ENCODE measurements at regions not wholly inside any gene's neighbourhood (a gene's known extent, or its start where the extent isn't known, plus 50 kb on each side); places are given as distances from the start of the nearest gene placed in this dataset.

- TF ChIP-seq SUZ12 (IDR thresholded peaks at IDR 0.05; ENCODE audit: extremely low read depth, insufficient read depth, insufficient read length) = no peak
- no peak for TF ChIP-seq YY1 (IDR thresholded peaks at IDR 0.05; ENCODE audit: insufficient read depth, insufficient read length)
- TF ChIP-seq ZNF274 (IDR thresholded peaks at IDR 0.05; ENCODE audit: low read depth, low read length) = no peak
These were observed 136.9 kb upstream of the SYT13 start for GRCh38 chr11:45423036-45423435.

Measured in NT2/D1 (cell line).